ENCODE measurements at regions not wholly inside any gene's neighbourhood (a gene's known extent, or its start where the extent isn't known, plus 50 kb on each side); places are given as distances from the start of the nearest gene placed in this dataset.

GRCh38 chr2:17259613-17260012 is 258.6 kb downstream of the RAD51AP2 start:
- H3K9me3 ChIP-seq (ENCODE audit: insufficient read depth, low read length) = no peaks in the 10 kb centered on the region
- H3K36me3 ChIP-seq (ENCODE audit: low read length) = no peaks in the 10 kb centered on the region
- no peak for TF ChIP-seq EZH2phosphoT487 (conservative IDR thresholded peaks at IDR 0.05; ENCODE audit: low read length)
- no peak for TF ChIP-seq CTCF (IDR thresholded peaks at IDR 0.05; ENCODE audit: insufficient read depth, low read length, poor library complexity, severe bottlenecking)
- H4K20me1 ChIP-seq (ENCODE audit: low read depth, low read length) = no peaks in the 10 kb centered on the region
- no peak overlapping the region for H3K27ac ChIP-seq (ENCODE audit: low read depth, low read length)
- H3K79me2 ChIP-seq (ENCODE audit: insufficient read depth, low read length) = no peaks in the 10 kb centered on the region
- no peak overlapping the region for H3K4me3 ChIP-seq (ENCODE audit: insufficient read depth, low read length, poor library complexity, severe bottlenecking)
- no peaks in the 10 kb centered on the region for H3F3A ChIP-seq (ENCODE audit: insufficient read depth)
- H2AFZ ChIP-seq (ENCODE audit: low read depth, low read length, severe bottlenecking) = no peak overlapping the region
- H3K27me3 ChIP-seq (ENCODE audit: low read length) = no peaks in the 10 kb centered on the region
- no peaks in the 10 kb centered on the region for H3K9me2 ChIP-seq (replicated peaks; ENCODE audit: insufficient read depth, low read length)
- H3K9ac ChIP-seq (ENCODE audit: low read length) = no peak overlapping the region
- no peak overlapping the region for H3K4me2 ChIP-seq (ENCODE audit: low read depth, low read length, poor library complexity, severe bottlenecking)

DNA sequence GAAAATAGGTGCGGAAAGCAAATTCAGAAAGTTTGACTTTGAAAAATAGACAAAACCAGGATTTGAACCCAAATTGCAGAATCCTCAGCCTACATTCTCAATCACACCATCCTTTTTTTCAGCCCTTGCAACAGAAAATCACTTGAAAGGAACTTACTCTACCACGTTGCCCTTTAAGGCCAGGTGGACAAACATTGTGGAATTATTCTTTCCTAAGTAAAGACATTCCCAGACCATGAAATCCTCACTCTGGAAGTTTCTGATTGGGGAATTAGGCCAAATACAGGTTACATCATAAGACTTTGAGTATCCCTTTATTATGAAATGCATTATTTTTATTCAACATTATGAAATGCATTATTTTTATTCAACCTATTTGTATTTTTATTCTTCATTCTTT is 259.4 kb downstream of the RAD51AP2 start:
- Histone ChIP-seq H3K9ac (ENCODE audit: low read length) (no peak overlapping the region), H3K9me3 (ENCODE audit: insufficient read depth, low read length) (no peaks in the 10 kb centered on the region), H3K36me3 (ENCODE audit: low read length) (no peaks in the 10 kb centered on the region), H3F3A (ENCODE audit: insufficient read depth) (no peaks in the 10 kb centered on the region), H3K79me2 (ENCODE audit: insufficient read depth, low read length) (no peaks in the 10 kb centered on the region), H3K4me2 (ENCODE audit: low read depth, low read length, poor library complexity, severe bottlenecking) (no peak overlapping the region), H3K27ac (ENCODE audit: low read depth, low read length) (no peak overlapping the region), H3K27me3 (ENCODE audit: low read length) (no peaks in the 10 kb centered on the region), H3K4me3 (ENCODE audit: insufficient read depth, low read length, poor library complexity, severe bottlenecking) (no peak overlapping the region), H2AFZ (ENCODE audit: low read depth, low read length, severe bottlenecking) (no peak overlapping the region), H3K9me2 (replicated peaks; ENCODE audit: insufficient read depth, low read length) (no peaks in the 10 kb centered on the region), H4K20me1 (ENCODE audit: low read depth, low read length) (no peaks in the 10 kb centered on the region)
- no peak for TF ChIP-seq CTCF (IDR thresholded peaks at IDR 0.05; ENCODE audit: insufficient read depth, low read length, poor library complexity, severe bottlenecking)
- no peak for TF ChIP-seq EZH2phosphoT487 (conservative IDR thresholded peaks at IDR 0.05; ENCODE audit: low read length)

GRCh38 chr2:17257189-17257909 is 260.9 kb downstream of the RAD51AP2 start:
- Histone ChIP-seq H3K9me3 (ENCODE audit: insufficient read depth, low read length) (no peaks in the 10 kb centered on the region), H3K4me2 (ENCODE audit: low read depth, low read length, poor library complexity, severe bottlenecking) (no peak overlapping the region), H3F3A (ENCODE audit: insufficient read depth) (no peaks in the 10 kb centered on the region), H3K9ac (ENCODE audit: low read length) (no peak overlapping the region), H4K20me1 (ENCODE audit: low read depth, low read length) (no peaks in the 10 kb centered on the region), H3K9me2 (replicated peaks; ENCODE audit: insufficient read depth, low read length) (no peaks in the 10 kb centered on the region), H3K27ac (ENCODE audit: low read depth, low read length) (no peak overlapping the region), H3K27me3 (ENCODE audit: low read length) (no peaks in the 10 kb centered on the region), H3K4me3 (ENCODE audit: insufficient read depth, low read length, poor library complexity, severe bottlenecking) (no peak overlapping the region), H3K79me2 (ENCODE audit: insufficient read depth, low read length) (no peaks in the 10 kb centered on the region), H2AFZ (ENCODE audit: low read depth, low read length, severe bottlenecking) (no peak overlapping the region), H3K36me3 (ENCODE audit: low read length) (no peaks in the 10 kb centered on the region)
- TF ChIP-seq EZH2phosphoT487 (conservative IDR thresholded peaks at IDR 0.05; ENCODE audit: low read length) = no peak
- TF ChIP-seq CTCF (IDR thresholded peaks at IDR 0.05; ENCODE audit: insufficient read depth, low read length, poor library complexity, severe bottlenecking) = no peak

All from SU-DHL-6 (cell line).